NCI-H1092 (cell line): ENCODE measurements at regions not wholly inside any gene's neighbourhood (a gene's known extent, or its start where the extent isn't known, plus 50 kb on each side); places are given as distances from the start of the nearest gene placed in this dataset.
"Not testable (repeated sequence)": the region's sequence is repeated elsewhere in the genome, so short reads cannot be mapped to it uniquely, and the experiment has no call there.

Experiments
- DNase-seq: peaks from one replicate; lab custom pipeline; 2025; lab: John Stamatoyannopoulos, UW

- no peak for DNase-seq
Measured at GRCh38 chr7:136412952-136413351, 435.8 kb upstream of the MTPN start.

GRCh38 chr7:136405931-136406777, 429.0 kb upstream of the MTPN start:
- DNase-seq, result peak; percentile 70

DNA sequence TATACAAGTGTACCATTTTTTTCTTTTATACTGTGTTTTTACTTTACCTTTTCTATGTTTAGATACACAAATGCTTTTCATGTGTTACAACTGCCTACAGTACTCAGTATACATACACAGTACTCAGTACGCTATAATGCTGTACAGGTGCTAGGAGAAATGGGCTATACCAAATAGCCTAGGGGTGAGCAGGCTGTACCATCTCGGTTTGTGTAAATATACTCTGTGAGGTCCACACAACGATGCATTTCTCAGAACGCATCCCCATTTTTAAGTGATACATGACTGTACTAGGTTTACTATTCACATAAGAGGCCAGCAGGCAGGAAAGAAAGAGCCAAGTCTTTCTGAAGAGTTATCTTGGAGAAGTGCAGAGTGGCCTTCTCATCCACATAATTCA, 426.4 kb upstream of the MTPN start:
- no peak for DNase-seq

- DNase-seq, result no peak
Measured at GRCh38 chr7:136400877-136401276, 423.7 kb upstream of the MTPN start.

DNA sequence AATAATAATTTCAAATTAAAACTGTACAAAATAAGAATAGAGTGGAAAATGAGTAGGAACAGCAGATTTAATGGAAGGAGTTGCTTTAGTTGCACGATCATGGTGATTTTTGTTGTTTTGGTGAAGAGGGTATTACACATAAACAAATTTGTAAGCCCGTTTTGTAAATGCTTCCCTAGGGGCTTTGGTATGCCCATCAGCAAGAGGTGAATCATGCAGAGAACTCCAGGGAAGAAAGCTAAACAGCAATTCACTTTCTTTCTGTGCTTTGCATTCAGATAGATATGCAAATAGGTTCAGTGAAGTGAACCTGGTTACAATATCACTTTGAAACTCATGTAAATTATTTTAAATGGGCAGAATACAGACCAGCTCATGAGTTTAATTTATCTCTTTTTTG, 422.2 kb upstream of the MTPN start:
- no peak for DNase-seq

- no peak for DNase-seq
Measured at GRCh38 chr7:136392856-136393255, 415.7 kb upstream of the MTPN start.

- no peak for DNase-seq
Measured at GRCh38 chr7:136391371-136391770, 414.2 kb upstream of the MTPN start.

DNA sequence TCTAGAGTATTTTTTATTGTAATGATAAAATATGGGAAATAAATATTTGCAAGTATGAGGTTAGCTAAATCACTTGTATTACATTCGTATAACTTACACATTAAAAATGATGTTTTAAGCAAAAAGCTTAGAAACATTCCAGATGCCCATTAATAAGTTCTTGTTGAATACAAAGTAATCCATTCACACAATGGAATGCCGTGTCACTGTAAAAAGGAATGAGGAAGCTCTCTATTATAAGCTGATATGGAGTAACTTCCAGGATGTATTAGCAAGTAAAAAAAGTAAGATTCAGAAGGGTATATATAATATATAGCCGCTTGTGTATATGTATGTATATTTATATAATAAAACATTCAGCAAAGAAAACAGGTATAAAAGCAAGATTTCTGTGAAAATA, 412.8 kb upstream of the MTPN start:
- no peak for DNase-seq

DNA sequence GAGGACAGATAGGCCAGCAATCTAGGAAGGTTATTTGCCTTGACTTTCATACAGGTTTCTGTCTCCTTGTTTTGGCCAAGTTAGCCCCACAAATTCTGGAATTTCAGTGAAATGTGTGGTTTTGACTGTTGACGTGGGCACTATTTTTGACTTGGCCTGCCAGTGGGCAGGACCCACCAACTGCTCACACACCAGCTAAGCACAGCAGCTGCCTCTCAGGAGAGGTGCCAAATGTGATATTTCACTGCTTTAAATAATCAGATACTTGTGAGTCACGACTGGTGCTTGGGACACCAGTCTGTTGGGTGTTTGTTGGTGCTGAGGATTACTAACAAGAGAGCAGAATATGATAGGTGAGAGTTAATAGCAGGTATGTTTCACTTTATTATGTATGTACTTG, 409.7 kb upstream of the MTPN start:
- no peak for DNase-seq

- not testable (repeated sequence) for DNase-seq
Measured at GRCh38 chr7:136371409-136371808, 394.2 kb upstream of the MTPN start.

DNA sequence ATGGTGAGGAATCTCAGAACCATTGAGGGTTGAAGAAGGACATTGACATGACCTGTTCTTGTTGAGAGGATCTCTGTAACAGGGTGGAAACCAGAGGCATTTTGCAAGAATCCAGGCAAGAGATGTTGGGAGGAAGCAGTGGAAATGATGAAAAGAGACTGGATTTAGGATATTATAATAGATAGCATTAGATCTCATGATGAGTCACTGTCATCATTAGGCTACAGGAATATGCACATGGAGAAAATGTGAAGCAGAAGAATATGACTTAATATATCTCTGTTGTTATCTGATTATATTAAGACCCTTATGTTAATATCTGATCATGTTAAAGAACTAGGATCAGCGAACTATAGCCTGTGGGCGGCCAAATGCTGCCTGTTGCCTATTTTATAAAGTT, 393.0 kb upstream of the MTPN start:
- no peak for DNase-seq

- DNase-seq, result no peak
Measured at GRCh38 chr7:136369225-136369624, 392.1 kb upstream of the MTPN start.

- no peak for DNase-seq
Measured at GRCh38 chr7:136359333-136359903, 382.3 kb upstream of the MTPN start.

GRCh38 chr7:136353287-136353686, 376.1 kb upstream of the MTPN start:
- DNase-seq, result no peak

DNA sequence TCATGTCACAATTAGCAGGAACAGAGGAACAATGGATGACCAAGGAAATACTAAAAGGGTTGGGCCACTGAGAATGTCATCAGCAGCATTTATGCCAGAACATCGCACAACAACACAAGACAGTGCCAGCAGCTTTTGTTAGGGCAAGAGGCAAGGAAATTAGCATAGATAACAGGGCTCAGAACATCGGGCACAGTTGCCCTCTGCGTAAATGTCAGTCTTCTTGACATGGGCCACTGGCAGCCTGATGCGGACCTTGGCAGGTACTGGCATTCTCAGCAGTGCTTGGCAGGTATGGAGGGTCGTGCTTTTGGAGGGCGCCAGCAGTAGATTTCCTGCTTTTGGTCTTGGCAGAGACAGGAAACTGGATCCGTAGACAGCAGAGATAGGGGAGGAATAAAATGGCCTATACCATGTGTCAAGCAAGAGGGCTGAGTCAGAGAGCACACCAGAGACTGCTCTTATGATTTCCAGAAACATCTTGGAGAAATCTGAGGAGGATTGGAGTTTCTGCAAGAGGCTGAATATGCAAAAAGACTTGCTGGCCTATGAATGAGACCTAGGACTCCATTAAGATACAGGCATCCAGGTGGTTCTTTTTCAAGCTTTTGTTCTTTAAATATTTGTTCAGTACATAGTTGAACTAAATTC, 371.5 kb upstream of the MTPN start:
- DNase-seq, result no peak

GRCh38 chr7:136348142-136348541, 371.0 kb upstream of the MTPN start:
- no peak for DNase-seq

GRCh38 chr7:136347488-136347887, 370.3 kb upstream of the MTPN start:
- no peak for DNase-seq

DNA sequence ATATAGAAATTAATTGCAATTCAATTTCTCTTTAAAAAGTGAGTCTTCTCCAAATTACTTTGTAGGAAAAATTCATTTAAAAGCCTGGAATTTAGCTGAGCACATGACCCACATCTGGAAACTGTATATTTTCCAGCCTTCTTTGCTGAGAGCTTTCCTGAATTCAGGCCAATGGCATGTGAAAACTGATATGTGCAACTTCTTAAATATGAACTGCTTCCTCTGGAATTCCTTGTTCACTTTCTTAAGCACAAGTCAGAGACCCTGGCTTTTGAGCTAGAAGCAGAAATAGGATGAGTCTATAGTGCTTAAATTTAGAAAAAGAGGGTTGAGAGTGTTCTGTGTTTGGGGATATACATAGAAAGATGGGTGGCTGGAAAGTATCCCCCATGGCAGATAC, 365.1 kb upstream of the MTPN start:
- no peak for DNase-seq

- no peak for DNase-seq
Measured at GRCh38 chr7:136339464-136339863, 362.3 kb upstream of the MTPN start.

- DNase-seq, result no peak
Measured at GRCh38 chr7:136336932-136337331, 359.8 kb upstream of the MTPN start.

DNA sequence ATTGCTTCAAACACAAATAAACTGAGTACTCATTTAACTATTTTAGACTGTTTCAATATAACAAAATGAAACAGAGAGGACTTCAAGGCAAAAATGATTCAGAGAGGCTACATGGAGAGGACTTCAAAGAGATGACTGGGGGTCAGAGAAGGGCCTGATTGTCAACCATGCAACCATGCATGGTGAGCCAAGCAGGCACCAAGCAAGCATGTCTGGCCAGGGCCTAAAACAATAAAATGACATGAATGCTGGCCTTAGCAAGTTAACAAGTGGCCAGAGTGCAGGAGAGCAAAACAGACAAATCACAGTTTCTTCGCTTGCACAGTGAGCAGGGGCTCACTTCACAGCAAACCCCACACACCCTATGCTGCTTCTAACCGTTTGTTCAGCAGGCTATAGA, 356.5 kb upstream of the MTPN start:
- no peak for DNase-seq

DNA sequence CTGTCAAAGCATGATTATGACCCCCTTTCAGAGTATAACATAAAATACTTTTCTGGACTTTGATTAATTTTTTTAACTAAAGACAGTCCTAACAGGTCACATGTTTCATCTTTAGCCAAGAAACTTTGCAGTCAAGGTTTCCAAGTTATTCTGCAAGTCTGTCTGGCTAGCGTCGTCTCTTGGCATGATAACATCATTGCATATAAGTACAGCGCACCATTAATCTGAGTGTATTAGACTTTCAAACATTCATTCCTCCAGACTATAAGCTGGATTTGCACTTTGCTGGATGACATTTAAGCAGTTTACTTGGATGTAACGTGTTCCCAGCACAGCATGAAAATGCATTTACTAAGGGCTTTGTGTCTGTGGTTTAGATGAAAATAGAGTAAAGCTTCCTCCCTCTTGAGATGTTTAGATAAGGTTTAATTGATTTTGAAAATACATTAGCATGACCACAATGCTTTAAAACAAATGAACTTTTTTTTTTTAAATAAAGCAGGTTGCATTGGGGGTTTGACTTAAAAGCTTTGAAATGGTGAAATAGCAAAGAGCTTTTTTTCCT, 349.0 kb upstream of the MTPN start:
- DNase-seq, result no peak

DNA sequence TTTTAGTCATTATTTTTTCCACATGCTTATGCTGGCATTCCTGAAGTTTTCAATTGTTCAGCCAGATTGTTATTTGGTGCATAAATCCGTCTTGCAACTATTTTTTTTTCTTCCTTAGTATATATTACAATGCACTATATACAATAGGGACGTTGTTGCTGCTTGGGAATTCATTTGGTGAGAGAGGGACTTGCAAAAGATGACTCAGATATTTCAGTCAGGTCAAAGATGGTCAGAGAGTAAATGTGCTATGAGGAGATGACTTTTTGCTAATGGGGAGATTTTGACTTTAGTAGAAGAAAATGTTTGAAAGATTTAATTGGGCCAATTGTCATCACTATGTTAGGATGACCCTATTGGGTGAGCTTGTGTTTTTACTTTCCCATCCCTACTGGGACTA, 348.4 kb upstream of the MTPN start:
- no peak for DNase-seq
